Astrocyte of the spinal cord (primary cell): ENCODE measurements at regions not wholly inside any gene's neighbourhood (a gene's known extent, or its start where the extent isn't known, plus 50 kb on each side); places are given as distances from the start of the nearest gene placed in this dataset.

Experiments used
- DNase-seq: peaks from one replicate; pipeline ENCODE4 v3.0.0; 2011; ENCODE audit warnings: low read depth, low spot score
- H3K4me3 ChIP-seq: 2 replicates; pipeline ENCODE4 v1.5.1; 2011; ENCODE audit warnings: low read depth, mild to moderate bottlenecking, low read length, moderate library complexity
- CTCF ChIP-seq: IDR thresholded peaks from 2 replicates; pipeline ENCODE4 v1.5.1; 2012; ENCODE audit warnings: low read depth, mild to moderate bottlenecking, low read length, inconsistent platforms
- in situ Hi-C: cut with HindIII; loops from 2 replicates; pipeline ENCODE4 v1.10.0; 2017; ENCODE audit warnings: low sequenced_read_pairs

- no peak for TF ChIP-seq CTCF
- DNase-seq, result no peak
- in situ Hi-C loops, result no loop called here
- no peak overlapping the region for H3K4me3 ChIP-seq
These were observed 132.9 kb upstream of the DST start for GRCh38 chr6:56775498-56776166.

GRCh38 chr6:56772737-56773184 is 130.1 kb upstream of the DST start:
- TF ChIP-seq CTCF, result peak; percentile 13
- H3K4me3 ChIP-seq, result no peak overlapping the region
- in situ Hi-C loops, result no loop called here
- peak; percentile 91 for DNase-seq

GRCh38 chr6:56771929-56772607 is 129.4 kb upstream of the DST start:
- no peak for DNase-seq
- H3K4me3 ChIP-seq, result no peak overlapping the region
- in situ Hi-C loops, result no loop called here
- no peak for TF ChIP-seq CTCF

GRCh38 chr6:56771189-56771588 is 128.5 kb upstream of the DST start:
- no peak for DNase-seq
- no peak for TF ChIP-seq CTCF
- H3K4me3 ChIP-seq, result no peak overlapping the region
- in situ Hi-C loops, result no loop called here

GRCh38 chr6:56770011-56770520 is 127.4 kb upstream of the DST start:
- in situ Hi-C loops, result no loop called here
- H3K4me3 ChIP-seq, result no peak overlapping the region
- DNase-seq, result no peak
- TF ChIP-seq CTCF, result no peak

GRCh38 chr6:56767892-56768531 is 125.3 kb upstream of the DST start:
- TF ChIP-seq CTCF, result peak; percentile 25
- in situ Hi-C loops, result no loop called here

More at GRCh38 chr6:56767892-56768531, 125.3 kb upstream of the DST start:
- no peak overlapping the region for H3K4me3 ChIP-seq
- DNase-seq, result peak; percentile 44
